ENCODE measurements at regions not wholly inside any gene's neighbourhood (a gene's known extent, or its start where the extent isn't known, plus 50 kb on each side); places are given as distances from the start of the nearest gene placed in this dataset.

- no peaks in the 10 kb centered on the region for H3K4me1 ChIP-seq
- H3K36me3 ChIP-seq = no peaks in the 10 kb centered on the region
- WGBS, 2 donors = 51 to 93% methylated on average over 1 of the region's 1 CpG
- H3K9me3 ChIP-seq = peaks cover 0 to 8% (median 0%) of the 10 kb centered on the region in 4 donors
- H3K27ac ChIP-seq = no peak overlapping the region
- DNase-seq (ENCODE audit: low spot score in 2 of 2) = no peak
- H3K27me3 ChIP-seq = no peaks in the 10 kb centered on the region
- H3K4me3 ChIP-seq = no peak overlapping the region
- TF ChIP-seq POLR2A (IDR thresholded peaks at IDR 0.05) = no peak
- TF ChIP-seq CTCF (IDR thresholded peaks at IDR 0.05) = no peak
- TF ChIP-seq EP300 (IDR thresholded peaks at IDR 0.05) = no peak
These were observed 71.4 kb upstream of the UGT8 start for GRCh38 chr4:114527170-114527569.

- Histone ChIP-seq H3K36me3 (no peaks in the 10 kb centered on the region), H3K9me3 (peaks cover 0 to 8% (median 0%) of the 10 kb centered on the region in 4 donors), H3K4me1 (no peaks in the 10 kb centered on the region), H3K4me3 (no peak overlapping the region), H3K27ac (no peak overlapping the region), H3K27me3 (no peaks in the 10 kb centered on the region)
- no peak for TF ChIP-seq POLR2A (IDR thresholded peaks at IDR 0.05)
- TF ChIP-seq CTCF (IDR thresholded peaks at IDR 0.05) = no peak
- no peak for TF ChIP-seq EP300 (IDR thresholded peaks at IDR 0.05)
- 27 to 30% methylated on average over 2 of the region's 2 CpGs for WGBS, 2 donors
- DNase-seq (ENCODE audit: low spot score in 2 of 2) = no peak
These were observed 71.0 kb upstream of the UGT8 start for GRCh38 chr4:114527637-114528036.

GRCh38 chr4:114535725-114536124, 62.9 kb upstream of the UGT8 start:
- DNase-seq (ENCODE audit: low spot score in 2 of 2) = no peak
- Histone ChIP-seq H3K9me3 (no peaks in the 10 kb centered on the region), H3K36me3 (no peaks in the 10 kb centered on the region), H3K27me3 (no peaks in the 10 kb centered on the region), H3K4me3 (no peak overlapping the region), H3K4me1 (peaks cover 0 to 11% (median 0%) of the 10 kb centered on the region in 4 donors), H3K27ac (peak overlapping the region in 2 of 4 donors; percentile 52 to 63)
- WGBS, 2 donors = 11 to 26% methylated on average over 1 of the region's 1 CpG
- TF ChIP-seq EP300 (IDR thresholded peaks at IDR 0.05) (no peak), POLR2A (IDR thresholded peaks at IDR 0.05) (no peak), CTCF (IDR thresholded peaks at IDR 0.05) (no peak)

- Histone ChIP-seq H3K36me3 (no peaks in the 10 kb centered on the region), H3K27me3 (no peaks in the 10 kb centered on the region), H3K4me1 (peaks cover 0 to 11% (median 0%) of the 10 kb centered on the region in 4 donors), H3K27ac (peak overlapping the region in 2 of 4 donors; percentile 63 to 67), H3K4me3 (no peak overlapping the region), H3K9me3 (no peaks in the 10 kb centered on the region)
- no peak for DNase-seq (ENCODE audit: low spot score in 2 of 2)
- TF ChIP-seq EP300 (IDR thresholded peaks at IDR 0.05) (no peak), POLR2A (IDR thresholded peaks at IDR 0.05) (no peak), CTCF (IDR thresholded peaks at IDR 0.05) (no peak)
- WGBS, 2 donors = 94 to 98% methylated on average over 3 of the region's 3 CpGs
These were observed 61.3 kb upstream of the UGT8 start for GRCh38 chr4:114537352-114537751.

- Histone ChIP-seq H3K27me3 (no peaks in the 10 kb centered on the region), H3K4me3 (no peak overlapping the region), H3K36me3 (no peaks in the 10 kb centered on the region), H3K4me1 (peaks cover 0 to 11% (median 0%) of the 10 kb centered on the region in 4 donors), H3K9me3 (no peaks in the 10 kb centered on the region), H3K27ac (peak overlapping the region in 2 of 4 donors; percentile 63 to 67)
- 80 to 99% methylated on average over 5 of the region's 5 CpGs for WGBS, 2 donors
- TF ChIP-seq EP300 (IDR thresholded peaks at IDR 0.05) = no peak
- TF ChIP-seq CTCF (IDR thresholded peaks at IDR 0.05) = no peak
- no peak for TF ChIP-seq POLR2A (IDR thresholded peaks at IDR 0.05)
- DNase-seq (ENCODE audit: low spot score in 2 of 2) = no peak
These were observed 60.5 kb upstream of the UGT8 start for GRCh38 chr4:114538012-114538617.
